ENCODE measurements at regions not wholly inside any gene's neighbourhood (a gene's known extent, or its start where the extent isn't known, plus 50 kb on each side); places are given as distances from the start of the nearest gene placed in this dataset.
A peak's percentile ranks its signal among the peaks of the same experiment; 100 is the strongest.

DNA sequence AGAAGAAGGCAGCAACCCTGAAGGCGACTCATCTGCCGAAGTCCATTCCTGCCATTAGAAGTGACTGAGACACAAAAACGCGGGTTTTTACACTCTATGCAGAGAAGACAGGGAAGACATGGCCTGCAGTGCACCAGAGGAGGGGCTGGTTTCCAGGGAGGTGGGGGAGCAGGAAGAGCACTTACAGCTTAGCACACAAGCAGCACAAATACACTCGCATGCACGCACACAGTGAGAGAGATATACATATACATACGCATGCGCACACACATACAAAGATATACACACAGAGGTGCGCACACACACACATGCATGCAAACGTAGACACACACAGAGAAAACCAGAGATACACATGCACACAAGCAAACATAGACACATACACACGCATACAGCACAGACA, 210.9 kb upstream of the CSF3R start:
- ChIA-PET POLR2A (ENCODE audit: partially characterized antibody) (no interaction called here), CTCF (ENCODE audit: partially characterized antibody) (interaction anchor here (0.6 to 1.4 kb wide), 5 partner anchors 31 to 130 kb away, joined by 3 to 5 read pairs (median 3); no protein-coding TSS in a partner anchor)
- no peak overlapping the region; the same call in 1 of the 2 replicates for H2BK20ac ChIP-seq (ENCODE audit: low read length)
- H2BK12ac ChIP-seq (ENCODE audit: low read depth, low read length): no peak overlapping the region
- peaks cover 2% of the 10 kb centered on the region; the same call in 1 of the 2 replicates for H3K23me2 ChIP-seq (ENCODE audit: low read depth, low read length)
- no peaks in the 10 kb centered on the region; a peak in 2 of 7 replicates for H3K27me3 ChIP-seq (replicated peaks in 1 of 4; ENCODE audit: control insufficient read depth in 3 of 4, extremely low read depth in 1 of 4, insufficient read depth in 3 of 4, low read length in 3 of 4)
- no peak for DNase-seq (ENCODE audit: low read depth in 1 of 2, low spot score in 2 of 2)
- no peak overlapping the region for H3K4me2 ChIP-seq (ENCODE audit: insufficient read depth in 1 of 2, low read depth in 2 of 2, low read length in 2 of 2)
- no peak overlapping the region for H2AFZ ChIP-seq (ENCODE audit: low read length)
- H2BK120ac ChIP-seq (replicated peaks; ENCODE audit: low read depth, low read length): no peak overlapping the region
- H3K56ac ChIP-seq (replicated peaks; ENCODE audit: insufficient read length, low read depth, low read length): no peak overlapping the region
- H3K4ac ChIP-seq (replicated peaks; ENCODE audit: insufficient read length, low read depth, low read length): no peak overlapping the region
- H2BK5ac ChIP-seq (ENCODE audit: low read depth, low read length): no peak overlapping the region
- no peak overlapping the region for H4K91ac ChIP-seq (replicated peaks; ENCODE audit: insufficient read length, low read length)
- no peak overlapping the region for H4K5ac ChIP-seq (ENCODE audit: insufficient read length, low read depth, low read length)
- H3K14ac ChIP-seq (ENCODE audit: insufficient read length): no peak overlapping the region
- H4K8ac ChIP-seq (ENCODE audit: extremely low read depth, insufficient read depth, low read length): no peak overlapping the region
- no peak overlapping the region for H3K18ac ChIP-seq (ENCODE audit: extremely low read depth, low read length)
- peaks cover 0 to 2% of the 10 kb centered on the region in 2 experiments for H4K20me1 ChIP-seq (replicated peaks in 1 of 2; ENCODE audit: control insufficient read depth in 1 of 2, insufficient read depth in 2 of 2, low read length in 2 of 2)
- H3K4me3 ChIP-seq (ENCODE audit: extremely low read depth in 1 of 4, insufficient read depth in 2 of 4, low read depth in 3 of 4, low read length in 4 of 4): no peak overlapping the region
- H3K27ac ChIP-seq (ENCODE audit: low read depth, low read length): no peak overlapping the region
- no peak overlapping the region for H3K23ac ChIP-seq (ENCODE audit: insufficient read length)
- H2BK15ac ChIP-seq (ENCODE audit: low read length): peak overlapping the region; percentile 46; the same call in 1 of the 2 replicates
- no peak overlapping the region for H2AK5ac ChIP-seq (ENCODE audit: low read depth, low read length)
- H3K79me2 ChIP-seq (ENCODE audit: control insufficient read depth in 1 of 2, insufficient read depth in 2 of 2, low read length in 2 of 2): no peaks in the 10 kb centered on the region
- H3K36me3 ChIP-seq (ENCODE audit: control insufficient read depth in 2 of 4, insufficient read depth in 4 of 4, low read length in 3 of 4): no peaks in the 10 kb centered on the region
- H3K9me3 ChIP-seq (ENCODE audit: insufficient read depth in 2 of 2, low read depth in 1 of 2, low read length in 1 of 2): no peaks in the 10 kb centered on the region
- no peak overlapping the region for H3K9ac ChIP-seq (replicated peaks in 1 of 4; ENCODE audit: extremely low read depth in 1 of 4, low read depth in 3 of 4, low read length in 3 of 4)
- no peak for FAIRE-seq
- H3K79me1 ChIP-seq (ENCODE audit: low read depth, low read length): no peaks in the 10 kb centered on the region
- whole genome bisulfite sequencing, 2 experiments (ENCODE audit: extremely low coverage in 1 of 2, insufficient coverage in 1 of 2, insufficient read length in 1 of 2, insufficient replicate concordance in 2 of 2, low coverage in 1 of 2, low lambda C conversion rate in 2 of 2, missing lambda C conversion rate in 1 of 2): 89% methylated on average over 11 of the region's 11 CpGs; no CpG with 5 or more reads in 1 of the 2 experiments
- H3K4me1 ChIP-seq (replicated peaks in 1 of 4; ENCODE audit: control insufficient read depth in 3 of 4, insufficient read depth in 4 of 4, low read length in 3 of 4): no peaks in the 10 kb centered on the region
- TF ChIP-seq TEAD4 (IDR thresholded peaks at IDR 0.05; ENCODE audit: low read depth, low read length) (no peak), ZNF274 (IDR thresholded peaks at IDR 0.05; ENCODE audit: borderline replicate concordance, extremely low read depth, low read length) (no peak), SIN3A (conservative IDR thresholded peaks at IDR 0.05 in 1 of 2, IDR thresholded peaks at IDR 0.05 in 1 of 2; ENCODE audit: low read depth in 1 of 2, low read length in 2 of 2) (no peak), RAD21 (IDR thresholded peaks at IDR 0.05 in 1 of 2, conservative IDR thresholded peaks at IDR 0.05 in 1 of 2; ENCODE audit: low read depth in 2 of 2, low read length in 2 of 2) (no peak), GTF2F1 (IDR thresholded peaks at IDR 0.05; ENCODE audit: borderline replicate concordance, low read depth, low read length) (no peak), HDAC2 (IDR thresholded peaks at IDR 0.05; ENCODE audit: borderline replicate concordance in 1 of 2, low read depth in 2 of 2, low read length in 2 of 2) (no peak), SIX5 (IDR thresholded peaks at IDR 0.05; ENCODE audit: low read depth, low read length) (no peak), EZH2 (IDR thresholded peaks at IDR 0.05; ENCODE audit: low read depth, low read length, severe bottlenecking) (no peak), JUN (IDR thresholded peaks at IDR 0.05; ENCODE audit: low read depth, low read length) (no peak)
- TF ChIP-seq, protein P1, sequence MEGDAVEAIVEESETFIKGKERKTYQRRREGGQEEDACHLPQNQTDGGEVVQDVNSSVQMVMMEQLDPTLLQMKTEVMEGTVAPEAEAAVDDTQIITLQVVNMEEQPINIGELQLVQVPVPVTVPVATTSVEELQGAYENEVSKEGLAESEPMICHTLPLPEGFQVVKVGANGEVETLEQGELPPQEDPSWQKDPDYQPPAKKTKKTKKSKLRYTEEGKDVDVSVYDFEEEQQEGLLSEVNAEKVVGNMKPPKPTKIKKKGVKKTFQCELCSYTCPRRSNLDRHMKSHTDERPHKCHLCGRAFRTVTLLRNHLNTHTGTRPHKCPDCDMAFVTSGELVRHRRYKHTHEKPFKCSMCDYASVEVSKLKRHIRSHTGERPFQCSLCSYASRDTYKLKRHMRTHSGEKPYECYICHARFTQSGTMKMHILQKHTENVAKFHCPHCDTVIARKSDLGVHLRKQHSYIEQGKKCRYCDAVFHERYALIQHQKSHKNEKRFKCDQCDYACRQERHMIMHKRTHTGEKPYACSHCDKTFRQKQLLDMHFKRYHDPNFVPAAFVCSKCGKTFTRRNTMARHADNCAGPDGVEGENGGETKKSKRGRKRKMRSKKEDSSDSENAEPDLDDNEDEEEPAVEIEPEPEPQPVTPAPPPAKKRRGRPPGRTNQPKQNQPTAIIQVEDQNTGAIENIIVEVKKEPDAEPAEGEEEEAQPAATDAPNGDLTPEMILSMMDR (IDR thresholded peaks at IDR 0.05; ENCODE audit: control extremely low read depth in 1 of 3, insufficient read depth in 1 of 3, low read depth in 1 of 3, low read length in 3 of 3): no peak

All from H1 (cell line).